NOMO-1 treated with dmso at 0.1 percent for 144 hours (cell line): ENCODE measurements at regions not wholly inside any gene's neighbourhood (a gene's known extent, or its start where the extent isn't known, plus 50 kb on each side); places are given as distances from the start of the nearest gene placed in this dataset.
"Not testable (repeated sequence)": the region's sequence is repeated elsewhere in the genome, so short reads cannot be mapped to it uniquely, and the experiment has no call there.

Experiments
- DNase-seq: peaks from one replicate; lab custom pipeline; 2025; ENCODE audit not compliant: unreplicated experiment; lab: John Stamatoyannopoulos, UW

DNA sequence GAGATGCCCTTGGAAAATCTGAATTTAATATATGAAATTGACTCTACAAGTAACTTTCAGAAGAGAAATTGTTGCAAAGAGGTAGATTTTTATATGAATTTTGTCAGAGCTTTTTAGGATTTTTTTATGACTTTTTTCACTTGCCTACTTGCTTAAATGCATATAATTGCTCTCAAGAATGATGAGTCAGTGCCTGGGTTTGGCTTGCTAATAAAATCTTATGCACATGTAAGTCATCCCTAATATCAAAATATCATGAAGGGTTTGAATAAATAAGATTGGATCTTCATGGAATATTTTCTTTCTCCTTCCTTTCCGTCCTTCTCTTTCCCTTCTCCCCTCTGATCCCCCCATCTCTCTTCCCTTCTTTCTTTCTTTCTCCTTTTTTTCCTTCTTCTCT, 354.1 kb downstream of the TXNL1 start:
- no peak for DNase-seq

GRCh38 chr18:56283316-56283715, 355.1 kb downstream of the TXNL1 start:
- DNase-seq = no peak

- no peak for DNase-seq
These were observed 355.9 kb downstream of the TXNL1 start for GRCh38 chr18:56282234-56283104.

DNA sequence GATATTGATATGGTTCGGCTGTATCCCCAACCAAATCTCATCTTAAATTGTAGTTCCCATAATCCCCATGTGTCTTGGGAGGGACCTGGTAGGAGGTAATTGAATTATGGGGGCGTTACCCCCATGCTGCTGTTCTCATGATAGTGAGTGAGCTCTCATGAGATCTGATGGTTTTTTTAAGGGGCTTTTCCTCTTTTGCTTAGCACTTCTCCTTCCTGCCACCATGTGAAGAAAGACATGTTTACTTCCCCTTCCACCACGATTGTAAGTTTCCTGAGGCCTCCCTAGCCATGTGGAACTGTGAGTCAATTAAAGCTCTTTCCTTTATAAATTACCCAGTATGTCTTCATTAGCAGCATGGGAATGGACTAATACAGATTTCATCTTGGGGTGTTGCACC, 358.6 kb downstream of the TXNL1 start:
- not testable (repeated sequence) for DNase-seq

DNA sequence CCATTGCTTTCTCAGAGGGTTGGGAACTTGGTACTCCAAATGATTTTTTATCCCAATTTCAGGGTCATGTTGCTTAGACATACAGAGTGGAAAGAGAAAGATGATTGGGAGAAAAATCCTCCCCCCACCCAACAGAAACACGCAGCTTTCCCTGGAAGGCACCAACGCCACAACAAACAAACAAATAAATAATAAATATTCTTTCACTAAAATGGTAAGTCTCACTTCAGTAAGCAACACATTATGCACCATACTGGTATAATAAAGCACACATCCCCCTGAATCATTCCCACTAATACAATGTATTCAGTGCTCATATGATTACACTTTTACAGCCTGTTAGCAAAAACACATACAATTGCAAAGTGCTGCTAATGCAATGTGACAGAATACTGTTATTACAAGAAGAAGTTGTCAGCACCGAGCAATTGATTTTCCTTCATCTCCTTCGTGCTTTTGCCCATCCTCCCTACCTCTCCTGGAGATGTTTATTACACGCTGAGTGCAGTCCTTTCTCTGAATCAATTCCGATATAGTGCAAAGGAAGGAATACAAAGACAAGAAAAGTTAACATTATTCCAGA, 359.9 kb downstream of the TXNL1 start:
- no peak for DNase-seq

GRCh38 chr18:56276466-56276865, 361.9 kb downstream of the TXNL1 start:
- DNase-seq = no peak

DNA sequence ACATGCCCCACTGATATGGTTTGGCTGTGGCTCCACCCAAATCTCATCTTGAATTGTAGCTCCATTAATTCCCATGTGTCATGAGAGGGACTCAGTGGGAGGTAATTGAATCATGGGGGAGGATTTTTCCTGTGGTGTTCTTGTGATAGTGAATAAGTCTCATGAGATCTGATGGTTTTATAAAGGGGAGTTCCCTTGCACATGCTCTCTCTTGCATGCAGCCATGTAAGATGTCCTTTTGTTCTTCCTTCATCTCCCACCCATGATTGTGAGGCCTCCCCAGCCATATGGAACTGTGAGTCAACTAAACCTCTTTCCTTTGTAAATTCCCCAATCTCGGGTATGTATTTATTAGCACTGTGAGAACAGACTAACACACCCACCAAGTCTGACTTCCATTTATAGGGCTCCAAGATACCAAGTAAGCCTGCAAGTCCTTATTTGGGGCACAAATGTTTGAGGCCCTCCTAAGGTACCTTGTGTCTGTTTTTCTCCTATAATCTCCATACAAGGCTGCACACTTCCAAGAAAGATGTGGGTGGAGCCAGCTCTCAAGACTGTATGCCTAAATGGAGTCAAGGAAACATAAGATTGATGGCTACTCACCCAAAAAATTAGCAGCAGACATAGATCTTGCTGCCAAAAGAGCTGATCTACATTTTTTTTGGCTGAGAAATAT, 364.7 kb downstream of the TXNL1 start:
- no peak for DNase-seq

- DNase-seq = no peak
These were observed 367.6 kb downstream of the TXNL1 start for GRCh38 chr18:56270671-56271250.

GRCh38 chr18:56269958-56270357, 368.4 kb downstream of the TXNL1 start:
- no peak for DNase-seq

- DNase-seq = no peak
These were observed 369.4 kb downstream of the TXNL1 start for GRCh38 chr18:56268952-56269351.

DNA sequence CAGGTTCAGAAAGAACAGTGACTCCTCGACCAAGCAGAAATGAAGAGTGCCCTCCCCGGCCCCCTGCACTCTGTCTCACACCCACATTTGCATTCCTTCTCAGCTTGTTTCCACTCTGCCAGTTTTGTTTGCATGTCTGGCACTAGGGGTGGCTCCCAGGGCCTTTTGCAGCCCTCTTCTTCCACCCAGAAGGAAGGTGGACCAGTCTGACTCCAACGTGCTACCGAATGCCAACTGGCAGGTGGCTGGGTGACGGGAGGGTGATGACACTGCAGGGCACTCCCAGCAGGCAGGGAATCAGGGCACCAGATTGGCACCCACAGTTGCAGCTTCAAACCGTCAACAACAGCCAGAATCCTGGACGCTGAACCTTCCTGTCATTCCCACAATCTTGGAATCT, 371.1 kb downstream of the TXNL1 start:
- DNase-seq = no peak

DNA sequence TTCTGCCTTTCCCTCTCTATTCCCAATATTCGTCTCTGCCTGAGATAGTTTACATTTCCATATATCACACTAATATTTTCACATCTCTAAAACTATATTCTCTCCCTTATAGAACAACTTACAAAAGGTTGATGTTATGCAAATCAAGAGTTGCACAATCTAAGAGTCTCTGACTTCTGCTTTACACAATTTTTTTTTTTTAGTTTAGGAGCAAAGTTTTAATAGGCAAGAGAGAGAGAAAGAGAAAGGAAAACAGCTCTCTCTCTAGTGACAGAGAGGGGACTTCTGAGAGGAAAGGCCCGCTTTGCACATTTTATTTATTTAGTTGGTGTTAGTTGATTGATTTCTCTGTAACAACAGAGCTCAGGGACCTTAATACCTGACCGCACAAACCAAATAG, 380.2 kb downstream of the TXNL1 start:
- peak; percentile 64 for DNase-seq

DNA sequence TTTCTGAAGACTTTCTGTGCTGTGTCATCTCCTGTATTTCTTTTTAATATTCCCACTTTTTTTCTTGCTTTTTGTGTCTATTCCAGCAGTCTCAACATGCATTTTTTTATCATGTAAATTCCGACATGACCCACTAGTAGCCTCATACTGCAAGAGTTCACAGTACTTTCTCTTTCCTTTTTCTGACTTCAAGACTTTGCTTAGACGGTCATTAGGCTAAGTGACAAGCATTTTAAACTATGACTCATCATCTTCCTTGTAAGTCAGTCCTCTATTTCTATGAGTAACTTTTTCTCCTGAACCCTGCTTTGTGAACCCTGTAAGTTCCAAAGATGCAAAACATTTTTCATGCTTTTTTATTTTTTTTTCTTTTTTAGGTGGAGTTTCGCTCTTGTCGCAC, 381.2 kb downstream of the TXNL1 start:
- peak; percentile 73 for DNase-seq

DNA sequence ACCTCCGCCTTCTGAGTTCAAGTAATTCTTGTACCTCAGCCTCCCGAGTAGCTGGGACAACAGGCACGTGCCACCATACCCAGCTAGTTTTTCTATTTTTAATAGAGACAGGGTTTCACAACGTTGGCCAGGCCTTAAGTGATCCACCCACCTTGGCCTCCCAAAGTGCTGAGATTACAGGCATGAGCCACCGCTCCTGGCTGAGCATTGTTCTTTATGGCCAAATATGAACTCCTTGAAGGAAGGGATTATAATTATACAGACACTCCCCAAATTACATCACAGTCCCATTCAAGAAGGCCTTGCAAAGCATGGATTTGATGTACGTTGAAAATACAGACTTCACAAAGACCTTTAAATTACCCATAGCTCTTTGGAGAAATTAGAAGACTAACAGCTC, 381.7 kb downstream of the TXNL1 start:
- DNase-seq = no peak

- no peak for DNase-seq
These were observed 383.0 kb downstream of the TXNL1 start for GRCh38 chr18:56255381-56255780.

GRCh38 chr18:56252456-56252855, 385.9 kb downstream of the TXNL1 start:
- no peak for DNase-seq

GRCh38 chr18:56248610-56249235, 389.7 kb downstream of the TXNL1 start:
- DNase-seq = peak; percentile 4

DNA sequence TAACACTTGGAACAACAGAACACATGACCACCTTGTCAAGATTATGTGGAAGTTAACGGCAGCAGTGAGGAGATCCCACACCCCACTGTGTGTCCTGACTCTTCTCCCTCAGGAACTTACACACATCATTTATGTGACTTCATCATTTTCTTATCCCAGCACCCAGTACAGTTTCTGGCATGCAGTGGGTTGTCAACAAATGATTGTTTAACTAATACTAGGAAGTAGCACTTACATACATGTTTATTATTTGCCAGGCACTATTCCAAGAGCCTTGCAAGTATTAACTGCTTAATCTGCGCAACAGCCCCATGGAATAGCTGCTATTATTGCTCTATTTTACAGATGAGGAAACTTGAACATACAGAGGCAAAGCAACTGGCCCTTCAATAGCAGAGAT, 391.5 kb downstream of the TXNL1 start:
- no peak for DNase-seq

- no peak for DNase-seq
These were observed 392.4 kb downstream of the TXNL1 start for GRCh38 chr18:56245866-56246580.

- no peak for DNase-seq
These were observed 398.0 kb downstream of the TXNL1 start for GRCh38 chr18:56240405-56240804.

DNA sequence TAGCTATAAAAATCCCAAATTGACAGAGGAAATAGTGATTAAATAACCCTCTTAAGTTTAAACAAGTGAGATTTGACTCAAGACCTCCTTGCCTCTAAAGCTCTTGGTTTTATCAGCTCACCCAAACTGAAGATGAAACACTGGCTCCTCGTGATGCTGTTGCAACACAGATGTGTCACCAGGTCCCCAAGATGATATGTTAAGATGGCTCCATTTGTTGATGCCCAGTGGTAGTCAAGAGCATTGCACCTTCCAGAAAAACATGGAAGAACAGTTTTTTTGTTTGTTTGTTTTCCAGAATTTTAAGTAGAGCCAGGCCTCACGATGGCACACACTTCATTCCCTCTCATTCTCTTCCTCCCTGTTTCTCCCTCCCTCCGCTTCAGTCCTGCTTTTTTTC, 399.8 kb downstream of the TXNL1 start:
- peak; percentile 24 for DNase-seq
